DMS79 (cell line): ENCODE measurements at regions not wholly inside any gene's neighbourhood (a gene's known extent, or its start where the extent isn't known, plus 50 kb on each side); places are given as distances from the start of the nearest gene placed in this dataset.

Experiments used
- DNase-seq: peaks from one replicate; lab custom pipeline; 2025; lab: John Stamatoyannopoulos, UW

- no peak for DNase-seq
These were observed 52.2 kb upstream of the INPP5A start for GRCh38 chr10:132485391-132485790.

- no peak for DNase-seq
These were observed 51.0 kb upstream of the INPP5A start for GRCh38 chr10:132486539-132487121.

GRCh38 chr10:132487241-132488135, 50.1 kb upstream of the INPP5A start:
- DNase-seq = no peak
